Nephron progenitor cell (in vitro differentiated cells): ENCODE measurements at regions not wholly inside any gene's neighbourhood (a gene's known extent, or its start where the extent isn't known, plus 50 kb on each side); places are given as distances from the start of the nearest gene placed in this dataset.

Experiments used
- DNase-seq: peaks from one replicate; pipeline ENCODE4 v3.0.0; 2021
- H3K27ac Mint-ChIP-seq: 2 replicates; pipeline ENCODE4 v1.8.0; 2021; ENCODE audit warnings: mild to moderate bottlenecking, moderate library complexity, mixed read lengths
- H3K27me3 Mint-ChIP-seq: 2 replicates; pipeline ENCODE4 v1.8.0; 2021; ENCODE audit warnings: mild to moderate bottlenecking, low read depth, mixed read lengths; ENCODE audit not compliant: poor library complexity
- H3K36me3 Mint-ChIP-seq: 2 replicates; pipeline ENCODE4 v1.8.0; 2021; ENCODE audit warnings: low read depth, mixed read lengths
- H3K4me1 Mint-ChIP-seq: 2 replicates; pipeline ENCODE4 v1.8.0; 2021; ENCODE audit warnings: mixed read lengths
- H3K4me3 Mint-ChIP-seq: 2 replicates; pipeline ENCODE4 v1.8.0; 2021; ENCODE audit warnings: mild to moderate bottlenecking, moderate library complexity, mixed read lengths
- H3K9me3 Mint-ChIP-seq: 2 replicates; pipeline ENCODE4 v1.8.0; 2021; ENCODE audit warnings: mild to moderate bottlenecking, moderate library complexity, mixed read lengths
- TF ChIP-seq, protein P1 (sequence below): fragments of 200-600 bp; sonication (generic); IDR thresholded peaks from 2 replicates; pipeline ENCODE4 v1.5.0; 2021; ENCODE audit warnings: antibody characterized with exemption

DNA sequence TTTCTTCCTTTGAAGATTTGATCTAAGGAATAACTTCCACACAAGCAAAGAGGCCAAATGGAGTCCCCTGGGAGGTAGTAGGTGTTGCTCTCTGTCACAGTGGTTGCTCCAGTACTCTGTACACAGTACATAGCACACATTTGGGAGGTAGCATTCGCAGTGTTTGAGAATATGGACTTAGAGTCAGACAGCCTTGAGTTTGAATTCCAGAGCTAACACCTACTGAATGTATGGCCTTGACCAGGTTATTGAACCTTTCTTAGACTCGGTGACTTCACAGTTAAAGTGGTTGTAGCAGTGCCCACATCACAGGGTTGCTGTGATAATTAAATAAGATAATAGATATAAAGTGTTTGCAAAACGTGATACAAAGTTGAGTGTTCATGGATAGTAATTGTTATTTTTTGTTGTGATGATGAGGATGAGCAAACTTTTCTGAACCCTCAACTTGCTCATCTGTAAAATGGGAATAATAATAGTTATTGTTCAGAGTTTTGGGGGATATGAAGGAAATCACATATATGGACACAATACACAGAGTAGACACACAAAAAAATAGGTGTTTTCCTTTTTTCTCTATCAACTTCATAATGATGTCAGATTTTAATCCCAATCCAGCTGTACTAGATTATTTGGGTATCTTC lies 271.6 kb upstream of the CRY1 start:
- H3K36me3 Mint-ChIP-seq, result no peaks in the 10 kb centered on the region
- H3K4me1 Mint-ChIP-seq, result peaks cover 10% of the 10 kb centered on the region
- H3K4me3 Mint-ChIP-seq, result no peak overlapping the region
- peaks cover 3% of the 10 kb centered on the region for H3K27me3 Mint-ChIP-seq
- TF ChIP-seq, protein P1, sequence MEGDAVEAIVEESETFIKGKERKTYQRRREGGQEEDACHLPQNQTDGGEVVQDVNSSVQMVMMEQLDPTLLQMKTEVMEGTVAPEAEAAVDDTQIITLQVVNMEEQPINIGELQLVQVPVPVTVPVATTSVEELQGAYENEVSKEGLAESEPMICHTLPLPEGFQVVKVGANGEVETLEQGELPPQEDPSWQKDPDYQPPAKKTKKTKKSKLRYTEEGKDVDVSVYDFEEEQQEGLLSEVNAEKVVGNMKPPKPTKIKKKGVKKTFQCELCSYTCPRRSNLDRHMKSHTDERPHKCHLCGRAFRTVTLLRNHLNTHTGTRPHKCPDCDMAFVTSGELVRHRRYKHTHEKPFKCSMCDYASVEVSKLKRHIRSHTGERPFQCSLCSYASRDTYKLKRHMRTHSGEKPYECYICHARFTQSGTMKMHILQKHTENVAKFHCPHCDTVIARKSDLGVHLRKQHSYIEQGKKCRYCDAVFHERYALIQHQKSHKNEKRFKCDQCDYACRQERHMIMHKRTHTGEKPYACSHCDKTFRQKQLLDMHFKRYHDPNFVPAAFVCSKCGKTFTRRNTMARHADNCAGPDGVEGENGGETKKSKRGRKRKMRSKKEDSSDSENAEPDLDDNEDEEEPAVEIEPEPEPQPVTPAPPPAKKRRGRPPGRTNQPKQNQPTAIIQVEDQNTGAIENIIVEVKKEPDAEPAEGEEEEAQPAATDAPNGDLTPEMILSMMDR, result no peak
- no peak for DNase-seq
- no peaks in the 10 kb centered on the region for H3K9me3 Mint-ChIP-seq
- no peak overlapping the region for H3K27ac Mint-ChIP-seq

GRCh38 chr12:107365703-107366102 lies 272.4 kb upstream of the CRY1 start:
- H3K4me1 Mint-ChIP-seq, result peaks cover 10% of the 10 kb centered on the region
- no peaks in the 10 kb centered on the region for H3K36me3 Mint-ChIP-seq
- no peak overlapping the region for H3K4me3 Mint-ChIP-seq
- peaks cover 4% of the 10 kb centered on the region for H3K27me3 Mint-ChIP-seq
- TF ChIP-seq, protein P1, result no peak
- DNase-seq, result no peak
- no peaks in the 10 kb centered on the region for H3K9me3 Mint-ChIP-seq
- no peak overlapping the region for H3K27ac Mint-ChIP-seq

DNA sequence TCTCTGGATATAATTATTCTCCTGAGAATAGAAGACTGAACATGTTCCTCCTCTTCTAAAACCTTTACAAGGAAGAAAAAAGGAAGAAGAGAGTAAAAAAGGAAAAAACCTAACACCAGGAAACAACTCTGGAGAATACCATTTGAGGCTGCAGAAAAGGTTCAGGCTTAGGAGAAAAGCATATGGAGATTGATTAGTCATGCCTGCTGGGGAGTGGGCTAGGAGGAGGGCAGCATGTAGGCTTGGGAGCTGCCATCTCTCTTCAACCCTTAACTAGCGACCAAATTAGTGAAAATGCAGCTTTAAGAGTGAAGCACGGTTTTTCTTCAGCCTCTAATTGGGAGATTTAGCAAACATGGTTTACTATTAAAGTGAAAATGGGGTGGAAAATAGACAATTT lies 273.0 kb upstream of the CRY1 start:
- H3K4me1 Mint-ChIP-seq, result peaks cover 10% of the 10 kb centered on the region
- DNase-seq, result no peak
- peaks cover 9% of the 10 kb centered on the region for H3K27me3 Mint-ChIP-seq

DNA sequence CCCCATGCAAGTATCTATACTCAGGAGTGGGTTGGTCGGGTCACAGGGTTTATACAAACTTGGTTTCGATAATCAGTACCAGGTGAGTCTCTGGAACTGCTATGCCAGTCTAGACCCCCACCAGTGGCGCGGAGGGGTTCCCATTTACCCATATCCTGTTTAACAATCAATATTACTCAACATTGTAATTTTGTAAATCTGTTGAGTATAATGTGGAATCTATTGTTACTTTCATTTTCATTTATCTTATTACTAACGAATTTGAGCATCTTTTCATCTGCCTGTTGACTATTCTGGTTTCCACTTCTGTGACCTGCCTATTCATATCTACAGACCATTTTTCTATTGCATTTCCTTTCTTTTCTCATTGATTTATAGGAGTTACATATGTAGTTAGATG lies 275.2 kb upstream of the CRY1 start:
- TF ChIP-seq, protein P1, result no peak
- Mint-ChIP-seq H3K27ac (no peak overlapping the region), H3K4me3 (no peak overlapping the region), H3K27me3 (peaks cover 11% of the 10 kb centered on the region), H3K36me3 (no peaks in the 10 kb centered on the region), H3K9me3 (no peaks in the 10 kb centered on the region), H3K4me1 (peaks cover 6% of the 10 kb centered on the region)
- no peak for DNase-seq

More for the DNA sequence above, 273.0 kb upstream of the CRY1 start:
- TF ChIP-seq, protein P1, result no peak
- Mint-ChIP-seq H3K9me3 (no peaks in the 10 kb centered on the region), H3K36me3 (no peaks in the 10 kb centered on the region), H3K27ac (no peak overlapping the region), H3K4me3 (no peak overlapping the region)

GRCh38 chr12:107369006-107369405 lies 275.7 kb upstream of the CRY1 start:
- Mint-ChIP-seq H3K9me3 (no peaks in the 10 kb centered on the region), H3K36me3 (no peaks in the 10 kb centered on the region), H3K27me3 (peaks cover 11% of the 10 kb centered on the region), H3K4me1 (peaks cover 9% of the 10 kb centered on the region), H3K4me3 (no peak overlapping the region), H3K27ac (no peak overlapping the region)
- TF ChIP-seq, protein P1, result no peak
- DNase-seq, result no peak

GRCh38 chr12:107369679-107370078 lies 276.3 kb upstream of the CRY1 start:
- Mint-ChIP-seq H3K27ac (no peak overlapping the region), H3K4me3 (no peak overlapping the region), H3K27me3 (peaks cover 11% of the 10 kb centered on the region), H3K4me1 (peaks cover 12% of the 10 kb centered on the region), H3K9me3 (no peaks in the 10 kb centered on the region), H3K36me3 (no peaks in the 10 kb centered on the region)
- no peak for DNase-seq
- TF ChIP-seq, protein P1, result no peak
